ENCODE measurements at regions not wholly inside any gene's neighbourhood (a gene's known extent, or its start where the extent isn't known, plus 50 kb on each side); places are given as distances from the start of the nearest gene placed in this dataset.
"Not testable (repeated sequence)": the region's sequence is repeated elsewhere in the genome, so short reads cannot be mapped to it uniquely, and the experiment has no call there.

- POLR2A ChIA-PET (ENCODE audit: partially characterized antibody) = interaction anchor here (0.6 kb wide), 1 partner anchor 11 kb away, joined by 3 read pairs; no protein-coding TSS in a partner anchor
- H3K27ac ChIP-seq (ENCODE audit: low read depth, low read length); H3K27me3 ChIP-seq (ENCODE audit: insufficient read depth, low read length); H3K36me3 ChIP-seq (ENCODE audit: insufficient read depth, low read length); H3K4me1 Mint-ChIP-seq; DNase-seq; H3K9me3 ChIP-seq (ENCODE audit: control insufficient read depth in 1 of 2, low read length in 2 of 2); H3K4me1 ChIP-seq (ENCODE audit: insufficient read depth, low read length); H3K27ac Mint-ChIP-seq; H3K27me3 Mint-ChIP-seq; H3K36me3 Mint-ChIP-seq; H3K4me3 Mint-ChIP-seq; CTCF ChIA-PET (ENCODE audit: partially characterized antibody); H3K4me3 ChIP-seq (ENCODE audit: low read length in 2 of 2); intact Hi-C loops (cut with micrococcal nuclease): not testable (repeated sequence)
- peaks cover 0 to 53% (median 35%) of the 10 kb centered on the region in 8 donors for H3K9me3 Mint-ChIP-seq
These were observed 1466.6 kb upstream of the GOT2 start for GRCh38 chr16:60200729-60201128.

DNA sequence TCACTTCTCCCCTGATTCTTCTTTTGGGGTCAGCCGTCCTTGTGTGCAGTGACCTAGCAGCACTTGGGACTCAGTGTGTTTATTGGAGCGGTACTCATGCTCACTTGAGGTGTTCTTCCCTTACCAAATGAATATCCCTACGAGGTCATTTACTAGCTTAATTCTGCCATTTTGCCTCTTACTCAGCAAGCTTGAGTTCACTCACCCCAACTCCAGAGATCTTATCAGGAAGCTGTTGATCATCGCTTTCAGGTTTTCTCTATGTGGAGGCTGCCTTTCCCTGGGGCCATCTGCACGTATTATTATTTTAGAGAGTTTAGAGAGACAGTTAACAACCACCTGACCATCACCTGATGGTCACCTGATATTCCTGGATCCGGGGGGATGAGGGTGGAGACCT is 1466.0 kb upstream of the GOT2 start:
- H3K9me3 ChIP-seq (ENCODE audit: control insufficient read depth in 1 of 2, low read length in 2 of 2) = no peaks in the 10 kb centered on the region
- H3K27me3 ChIP-seq (ENCODE audit: insufficient read depth, low read length) = no peaks in the 10 kb centered on the region
- no peak for DNase-seq
- Mint-ChIP-seq H3K27me3 (no peaks in the 10 kb centered on the region), H3K9me3 (peaks cover 0 to 52% (median 34%) of the 10 kb centered on the region in 8 donors), H3K27ac (no peak overlapping the region), H3K4me1 (no peaks in the 10 kb centered on the region), H3K36me3 (no peaks in the 10 kb centered on the region), H3K4me3 (no peak overlapping the region)
- no peaks in the 10 kb centered on the region for H3K4me1 ChIP-seq (ENCODE audit: insufficient read depth, low read length)
- ChIA-PET CTCF (ENCODE audit: partially characterized antibody) (no interaction called here), POLR2A (ENCODE audit: partially characterized antibody) (interaction anchor here (0.6 kb wide), 1 partner anchor 11 kb away, joined by 3 read pairs; no protein-coding TSS in a partner anchor)
- no peak overlapping the region for H3K4me3 ChIP-seq (ENCODE audit: low read length in 2 of 2)
- no peak overlapping the region for H3K27ac ChIP-seq (ENCODE audit: low read depth, low read length)
- intact Hi-C loops (cut with micrococcal nuclease) = no loop called here
- no peaks in the 10 kb centered on the region for H3K36me3 ChIP-seq (ENCODE audit: insufficient read depth, low read length)

- no peak for DNase-seq
- Mint-ChIP-seq H3K4me1 (no peaks in the 10 kb centered on the region), H3K27me3 (no peaks in the 10 kb centered on the region), H3K9me3 (peaks cover 0 to 50% (median 37%) of the 10 kb centered on the region in 8 donors), H3K27ac (no peak overlapping the region), H3K4me3 (no peak overlapping the region), H3K36me3 (no peaks in the 10 kb centered on the region)
- CTCF ChIA-PET (ENCODE audit: partially characterized antibody) = no interaction called here
- POLR2A ChIA-PET (ENCODE audit: partially characterized antibody) = no interaction called here
- intact Hi-C loops (cut with micrococcal nuclease) = no loop called here
- H3K9me3 ChIP-seq (ENCODE audit: control insufficient read depth in 1 of 2, low read length in 2 of 2) = no peaks in the 10 kb centered on the region
- H3K36me3 ChIP-seq (ENCODE audit: insufficient read depth, low read length) = no peaks in the 10 kb centered on the region
- H3K27ac ChIP-seq (ENCODE audit: low read depth, low read length) = no peak overlapping the region
- H3K4me1 ChIP-seq (ENCODE audit: insufficient read depth, low read length) = no peaks in the 10 kb centered on the region
- no peaks in the 10 kb centered on the region for H3K27me3 ChIP-seq (ENCODE audit: insufficient read depth, low read length)
- no peak overlapping the region for H3K4me3 ChIP-seq (ENCODE audit: low read length in 2 of 2)
These were observed 1465.0 kb upstream of the GOT2 start for GRCh38 chr16:60199150-60199549.

- H3K27me3 ChIP-seq (ENCODE audit: insufficient read depth, low read length) = no peaks in the 10 kb centered on the region
- H3K4me3 ChIP-seq (ENCODE audit: low read length in 2 of 2) = no peak overlapping the region
- CTCF ChIA-PET (ENCODE audit: partially characterized antibody) = no interaction called here
- POLR2A ChIA-PET (ENCODE audit: partially characterized antibody) = no interaction called here
- no peaks in the 10 kb centered on the region for H3K4me1 Mint-ChIP-seq
- no peaks in the 10 kb centered on the region for H3K4me1 ChIP-seq (ENCODE audit: insufficient read depth, low read length)
- peaks cover 0 to 9% of the 10 kb centered on the region in 2 donors for H3K9me3 ChIP-seq (ENCODE audit: control insufficient read depth in 1 of 2, low read length in 2 of 2)
- H3K27ac ChIP-seq (ENCODE audit: low read depth, low read length) = no peak overlapping the region
- peaks cover 6 to 34% (median 23%) of the 10 kb centered on the region in 8 donors for H3K9me3 Mint-ChIP-seq
- DNase-seq = no peak
- H3K36me3 ChIP-seq (ENCODE audit: insufficient read depth, low read length) = no peaks in the 10 kb centered on the region
- no peaks in the 10 kb centered on the region for H3K36me3 Mint-ChIP-seq
- intact Hi-C loops (cut with micrococcal nuclease) = no loop called here
- H3K4me3 Mint-ChIP-seq = no peak overlapping the region
- H3K27ac Mint-ChIP-seq = no peak overlapping the region
- H3K27me3 Mint-ChIP-seq = no peaks in the 10 kb centered on the region
These were observed 1447.4 kb upstream of the GOT2 start for GRCh38 chr16:60181536-60181935.

GRCh38 chr16:60180609-60181008 is 1446.5 kb upstream of the GOT2 start:
- ChIA-PET CTCF (ENCODE audit: partially characterized antibody) (no interaction called here), POLR2A (ENCODE audit: partially characterized antibody) (no interaction called here)
- peaks cover 0 to 9% of the 10 kb centered on the region in 2 donors for H3K9me3 ChIP-seq (ENCODE audit: control insufficient read depth in 1 of 2, low read length in 2 of 2)
- no peak for DNase-seq
- no peaks in the 10 kb centered on the region for H3K27me3 Mint-ChIP-seq
- no peaks in the 10 kb centered on the region for H3K36me3 Mint-ChIP-seq
- peaks cover 6 to 40% (median 26%) of the 10 kb centered on the region in 8 donors for H3K9me3 Mint-ChIP-seq
- H3K27ac Mint-ChIP-seq = peak overlapping the region in 1 of 7 donors; percentile 52
- no peaks in the 10 kb centered on the region for H3K4me1 ChIP-seq (ENCODE audit: insufficient read depth, low read length)
- no peak overlapping the region for H3K4me3 Mint-ChIP-seq
- no peak overlapping the region for H3K27ac ChIP-seq (ENCODE audit: low read depth, low read length)
- H3K4me3 ChIP-seq (ENCODE audit: low read length in 2 of 2) = no peak overlapping the region
- H3K27me3 ChIP-seq (ENCODE audit: insufficient read depth, low read length) = no peaks in the 10 kb centered on the region
- intact Hi-C loops (cut with micrococcal nuclease) = no loop called here
- H3K36me3 ChIP-seq (ENCODE audit: insufficient read depth, low read length) = no peaks in the 10 kb centered on the region
- no peaks in the 10 kb centered on the region for H3K4me1 Mint-ChIP-seq

GRCh38 chr16:60170196-60170595 is 1436.1 kb upstream of the GOT2 start:
- no peak overlapping the region for H3K4me3 ChIP-seq (ENCODE audit: low read length in 2 of 2)
- H3K27me3 ChIP-seq (ENCODE audit: insufficient read depth, low read length) = no peaks in the 10 kb centered on the region
- H3K27me3 Mint-ChIP-seq = no peaks in the 10 kb centered on the region
- no peaks in the 10 kb centered on the region for H3K36me3 ChIP-seq (ENCODE audit: insufficient read depth, low read length)
- no peak for DNase-seq
- CTCF ChIA-PET (ENCODE audit: partially characterized antibody) = no interaction called here
- no peaks in the 10 kb centered on the region for H3K9me3 ChIP-seq (ENCODE audit: control insufficient read depth in 1 of 2, low read length in 2 of 2)
- no peaks in the 10 kb centered on the region for H3K36me3 Mint-ChIP-seq
- H3K4me3 Mint-ChIP-seq = no peak overlapping the region
- H3K4me1 ChIP-seq (ENCODE audit: insufficient read depth, low read length) = no peaks in the 10 kb centered on the region
- H3K4me1 Mint-ChIP-seq = no peaks in the 10 kb centered on the region
- POLR2A ChIA-PET (ENCODE audit: partially characterized antibody) = no interaction called here
- H3K9me3 Mint-ChIP-seq = peaks cover 3 to 39% (median 13%) of the 10 kb centered on the region in 8 donors
- no peak overlapping the region for H3K27ac ChIP-seq (ENCODE audit: low read depth, low read length)
- intact Hi-C loops (cut with micrococcal nuclease) = no loop called here
- H3K27ac Mint-ChIP-seq = no peak overlapping the region

DNA sequence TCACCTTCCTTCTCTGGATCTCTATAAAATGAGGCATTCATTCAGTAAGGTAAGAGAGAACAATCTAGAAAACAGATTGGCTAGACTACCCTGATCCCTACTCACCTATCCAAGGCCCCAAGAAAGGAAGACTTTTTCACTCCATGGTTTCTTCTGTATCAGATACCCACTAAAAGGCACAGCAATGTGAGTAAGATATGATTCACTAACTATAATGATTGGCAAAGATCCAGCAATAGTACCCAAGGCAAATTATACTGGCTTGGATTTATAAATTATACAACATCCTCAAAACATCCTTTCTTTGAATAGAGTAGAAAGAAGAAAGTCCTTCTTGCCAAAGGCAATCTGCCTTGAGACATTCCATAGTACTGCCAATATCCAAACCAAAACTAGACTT is 1432.0 kb upstream of the GOT2 start:
- no peak overlapping the region for H3K4me3 ChIP-seq (ENCODE audit: low read length in 2 of 2)
- H3K4me3 Mint-ChIP-seq = no peak overlapping the region
- peaks cover 0 to 39% (median 13%) of the 10 kb centered on the region in 8 donors for H3K9me3 Mint-ChIP-seq
- H3K27ac ChIP-seq (ENCODE audit: low read depth, low read length) = no peak overlapping the region
- no peaks in the 10 kb centered on the region for H3K27me3 Mint-ChIP-seq
- H3K9me3 ChIP-seq (ENCODE audit: control insufficient read depth in 1 of 2, low read length in 2 of 2) = no peaks in the 10 kb centered on the region
- H3K36me3 ChIP-seq (ENCODE audit: insufficient read depth, low read length) = no peaks in the 10 kb centered on the region
- ChIA-PET CTCF (ENCODE audit: partially characterized antibody) (no interaction called here), POLR2A (ENCODE audit: partially characterized antibody) (no interaction called here)
- intact Hi-C loops (cut with micrococcal nuclease) = no loop called here
- no peaks in the 10 kb centered on the region for H3K4me1 ChIP-seq (ENCODE audit: insufficient read depth, low read length)
- H3K27ac Mint-ChIP-seq = no peak overlapping the region
- no peaks in the 10 kb centered on the region for H3K36me3 Mint-ChIP-seq
- no peaks in the 10 kb centered on the region for H3K27me3 ChIP-seq (ENCODE audit: insufficient read depth, low read length)
- no peak for DNase-seq
- H3K4me1 Mint-ChIP-seq = peaks cover 0 to 4% (median 0%) of the 10 kb centered on the region in 4 donors

DNA sequence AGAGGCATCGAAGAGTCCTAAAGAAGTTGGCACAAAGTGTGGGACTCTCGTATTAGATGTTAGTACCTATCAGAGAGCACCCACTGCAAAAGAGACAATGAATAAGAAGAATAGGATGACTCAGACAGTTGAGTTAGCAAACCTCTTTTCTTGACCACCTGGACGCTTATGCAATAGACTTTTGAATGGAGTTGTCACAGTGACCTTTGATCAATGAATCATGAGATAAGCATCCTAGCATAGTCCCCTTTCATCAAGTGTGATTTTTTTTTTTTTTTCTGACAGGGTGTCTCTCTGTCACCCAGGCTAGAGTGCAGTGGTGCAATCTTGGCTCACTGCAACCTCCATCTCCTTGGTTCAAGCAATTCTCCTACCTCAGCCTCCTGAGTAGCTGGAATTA is 1417.9 kb upstream of the GOT2 start:
- ChIA-PET POLR2A (ENCODE audit: partially characterized antibody) (no interaction called here), CTCF (ENCODE audit: partially characterized antibody) (no interaction called here)
- Mint-ChIP-seq H3K4me3 (no peak overlapping the region), H3K27me3 (no peaks in the 10 kb centered on the region), H3K4me1 (no peaks in the 10 kb centered on the region), H3K9me3 (peaks cover 4 to 50% (median 36%) of the 10 kb centered on the region in 8 donors), H3K27ac (no peak overlapping the region), H3K36me3 (no peaks in the 10 kb centered on the region)
- no peaks in the 10 kb centered on the region for H3K27me3 ChIP-seq (ENCODE audit: insufficient read depth, low read length)
- no peaks in the 10 kb centered on the region for H3K4me1 ChIP-seq (ENCODE audit: insufficient read depth, low read length)
- DNase-seq = no peak
- intact Hi-C loops (cut with micrococcal nuclease) = no loop called here
- H3K36me3 ChIP-seq (ENCODE audit: insufficient read depth, low read length) = no peaks in the 10 kb centered on the region
- H3K9me3 ChIP-seq (ENCODE audit: control insufficient read depth in 1 of 2, low read length in 2 of 2) = no peaks in the 10 kb centered on the region
- H3K27ac ChIP-seq (ENCODE audit: low read depth, low read length) = no peak overlapping the region
- H3K4me3 ChIP-seq (ENCODE audit: low read length in 2 of 2) = no peak overlapping the region

Measured in CD4-positive, alpha-beta memory T cell (primary cell).